Subcutaneous abdominal adipose tissue (tissue), 5 donors: ENCODE measurements at regions not wholly inside any gene's neighbourhood (a gene's known extent, or its start where the extent isn't known, plus 50 kb on each side); places are given as distances from the start of the nearest gene placed in this dataset.

ENCODE experiments used
- H3K27ac ChIP-seq: one replicate; pipeline ENCODE4 v1.7.0; 2013; ENCODE audit warnings: low read depth, mild to moderate bottlenecking, inconsistent platforms, low read length, moderate library complexity
- H3K27me3 ChIP-seq, 5 donors: one replicate each; pipeline ENCODE4 v1.7.0; 2013; ENCODE audit warnings: low read length in 5 of 5, inconsistent platforms in 1 of 5; ENCODE audit not compliant: control insufficient read depth in 5 of 5, insufficient read depth in 4 of 5
- H3K36me3 ChIP-seq, 5 donors: one replicate each; pipeline ENCODE4 v1.7.0; 2013; ENCODE audit warnings: low read length in 5 of 5; ENCODE audit not compliant: control insufficient read depth in 5 of 5, insufficient read depth in 5 of 5
- H3K4me1 ChIP-seq, 5 donors: one replicate each; pipeline ENCODE4 v1.7.0; 2013; ENCODE audit warnings: low read length in 5 of 5, mild to moderate bottlenecking in 3 of 5, moderate library complexity in 1 of 5; ENCODE audit not compliant: control insufficient read depth in 5 of 5, insufficient read depth in 5 of 5
- H3K4me3 ChIP-seq, 5 donors: one replicate each; pipeline ENCODE4 v1.7.0; 2013; ENCODE audit warnings: low read length in 5 of 5, low read depth in 1 of 5
- H3K9ac ChIP-seq, 5 donors: one replicate each; pipeline ENCODE4 v1.7.0; 2013; ENCODE audit warnings: low read length in 5 of 5, mild to moderate bottlenecking in 4 of 5, moderate library complexity in 3 of 5
- H3K9me3 ChIP-seq, 5 donors: one replicate each; pipeline ENCODE4 v1.7.0; 2013; ENCODE audit warnings: low read length in 5 of 5; ENCODE audit not compliant: control insufficient read depth in 5 of 5
- donor health status: healthy.
- donor health status: healthy.
- donor health status: healthy.
- donor health status: healthy.
- donor health status: healthy.

- Histone ChIP-seq H3K9ac (no peak overlapping the region), H3K4me3 (no peak overlapping the region), H3K27ac (no peak overlapping the region), H3K36me3 (no peaks in the 10 kb centered on the region), H3K9me3 (no peaks in the 10 kb centered on the region), H3K27me3 (peaks cover 4 to 25% (median 10%) of the 10 kb centered on the region in 5 donors), H3K4me1 (peaks cover 0 to 29% (median 27%) of the 10 kb centered on the region in 5 donors)
Measured at GRCh38 chr13:31050486-31051400, 111.0 kb downstream of the HSPH1 start.

- Histone ChIP-seq H3K4me1 (peaks cover 2 to 36% (median 29%) of the 10 kb centered on the region in 5 donors), H3K9ac (no peak overlapping the region), H3K36me3 (no peaks in the 10 kb centered on the region), H3K4me3 (no peak overlapping the region), H3K9me3 (no peaks in the 10 kb centered on the region), H3K27ac (no peak overlapping the region), H3K27me3 (peaks cover 0 to 19% (median 7%) of the 10 kb centered on the region in 5 donors)
Measured at GRCh38 chr13:31049833-31050232, 111.9 kb downstream of the HSPH1 start.

DNA sequence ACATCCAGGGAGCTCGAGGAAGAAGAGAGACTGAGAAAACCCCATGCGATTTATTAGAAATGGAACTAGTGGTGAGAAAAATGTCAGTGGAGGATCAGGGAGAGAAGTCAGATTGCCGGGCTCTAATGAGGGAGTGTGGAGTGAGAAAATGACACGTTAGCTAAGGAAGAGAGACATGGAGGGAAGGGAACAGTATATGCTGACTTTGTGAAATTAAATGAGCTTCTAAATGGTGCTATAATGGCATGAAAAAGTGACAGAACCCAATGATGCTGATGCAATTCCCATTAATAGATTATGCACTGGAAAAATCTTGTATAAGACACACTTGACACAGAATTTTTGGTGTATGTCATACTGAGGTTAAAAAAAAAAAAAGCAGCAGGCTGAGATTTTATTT is 112.6 kb downstream of the HSPH1 start:
- H3K9ac ChIP-seq, result no peak overlapping the region

DNA sequence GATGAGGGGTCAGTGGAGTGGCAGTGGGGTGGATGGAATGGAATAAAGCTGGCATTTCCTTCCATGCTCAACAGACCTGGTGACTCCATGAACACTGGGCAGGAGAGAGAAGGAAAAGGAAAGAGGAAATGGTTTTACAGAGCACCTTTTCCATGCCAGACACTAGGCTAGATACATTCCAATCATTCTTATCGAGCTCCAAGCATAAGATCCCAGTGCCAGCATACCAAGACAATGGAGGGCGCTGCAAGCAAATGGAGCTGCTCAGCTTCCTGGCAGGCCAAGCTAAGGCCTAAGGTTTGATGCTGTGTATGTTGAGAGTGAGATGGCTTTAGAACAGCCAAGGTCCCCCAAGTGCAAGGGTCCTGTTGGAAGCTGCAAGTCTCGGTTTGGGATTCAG is 113.2 kb downstream of the HSPH1 start:
- Histone ChIP-seq H3K36me3 (no peaks in the 10 kb centered on the region), H3K4me1 (peaks cover 2 to 43% (median 31%) of the 10 kb centered on the region in 5 donors), H3K27me3 (peaks cover 0 to 10% (median 0%) of the 10 kb centered on the region in 5 donors), H3K27ac (no peak overlapping the region), H3K4me3 (no peak overlapping the region), H3K9ac (no peak overlapping the region), H3K9me3 (no peaks in the 10 kb centered on the region)

More for the DNA sequence above, 112.6 kb downstream of the HSPH1 start:
- H3K27me3 ChIP-seq, result peaks cover 0 to 16% (median 4%) of the 10 kb centered on the region in 5 donors
- peaks cover 2 to 40% (median 31%) of the 10 kb centered on the region in 5 donors for H3K4me1 ChIP-seq
- no peak overlapping the region for H3K27ac ChIP-seq
- no peak overlapping the region for H3K4me3 ChIP-seq
- H3K36me3 ChIP-seq, result no peaks in the 10 kb centered on the region
- H3K9me3 ChIP-seq, result no peaks in the 10 kb centered on the region

DNA sequence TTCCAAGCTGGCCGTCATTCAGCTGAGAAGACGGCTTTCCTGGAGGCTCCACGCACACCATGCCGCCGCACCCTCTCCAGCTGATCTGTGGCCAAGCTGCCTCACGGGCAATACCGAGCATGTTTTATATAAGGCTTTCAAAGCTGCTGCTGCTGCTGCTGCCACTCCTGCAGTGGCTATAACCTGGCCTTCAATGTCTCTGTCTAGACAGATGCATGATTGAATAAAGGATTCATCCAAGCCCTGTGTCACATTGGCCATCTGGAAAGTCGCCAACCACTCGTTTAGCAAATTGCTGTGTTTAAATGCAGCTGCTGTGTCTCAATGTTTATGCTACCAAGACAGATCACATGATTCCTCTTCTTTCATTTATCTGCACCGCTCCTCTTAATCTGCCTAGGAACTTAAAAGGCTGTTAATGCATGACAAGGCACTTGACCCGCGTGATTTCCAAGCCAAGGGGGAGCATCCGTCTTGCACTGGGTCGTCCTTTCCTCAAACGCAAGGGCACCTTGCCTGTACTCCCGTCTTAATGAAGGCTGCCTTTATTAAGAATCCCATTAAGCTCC is 114.3 kb downstream of the TEX26 start:
- H3K36me3 ChIP-seq, result no peaks in the 10 kb centered on the region
- H3K9me3 ChIP-seq, result no peaks in the 10 kb centered on the region
- H3K27ac ChIP-seq, result no peak overlapping the region
- no peak overlapping the region for H3K4me3 ChIP-seq
- peaks cover 0 to 6% (median 0%) of the 10 kb centered on the region in 5 donors for H3K27me3 ChIP-seq
- peaks cover 2 to 43% (median 31%) of the 10 kb centered on the region in 5 donors for H3K4me1 ChIP-seq
- no peak overlapping the region for H3K9ac ChIP-seq

DNA sequence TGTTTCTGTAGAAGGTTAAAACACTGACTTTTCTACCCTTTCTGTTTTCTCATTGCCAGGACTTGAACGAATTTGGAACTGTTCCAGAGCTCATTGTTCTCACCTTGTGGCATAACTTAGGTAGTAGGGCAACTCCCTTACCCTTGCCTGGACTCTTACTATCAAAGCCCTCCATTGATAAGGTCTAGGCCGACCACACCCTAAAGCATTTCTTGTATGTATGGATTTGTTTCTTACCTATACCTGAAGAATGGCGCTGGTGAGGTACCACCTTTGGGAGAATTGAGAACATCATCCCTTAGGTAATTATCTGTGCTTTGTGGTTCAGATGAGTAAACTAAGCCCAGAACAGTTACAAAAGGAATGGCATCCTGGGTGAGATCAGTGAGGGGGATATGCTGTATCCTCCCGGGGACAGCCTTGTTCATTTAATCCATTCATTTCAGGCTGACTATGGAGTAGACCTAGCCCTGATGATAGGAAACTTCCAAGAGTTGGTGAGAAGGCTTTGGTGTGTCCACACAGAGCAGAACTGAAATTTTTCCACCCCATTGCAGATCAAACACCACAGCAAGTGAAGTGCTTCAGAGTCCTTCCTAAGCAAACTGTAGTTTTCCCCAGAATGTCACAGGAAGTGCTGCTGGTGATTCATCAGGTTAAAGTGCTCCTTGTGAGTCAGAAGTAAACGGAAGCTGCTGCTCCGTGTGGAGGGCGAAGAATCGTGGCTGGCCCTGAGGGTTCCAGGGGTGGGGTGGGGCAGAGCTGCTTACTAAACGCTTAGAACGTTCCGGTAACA is 113.0 kb downstream of the TEX26 start:
- H3K36me3 ChIP-seq, result no peaks in the 10 kb centered on the region
- H3K4me3 ChIP-seq, result no peak overlapping the region
- H3K4me1 ChIP-seq, result peaks cover 2 to 39% (median 27%) of the 10 kb centered on the region in 5 donors
- no peak overlapping the region for H3K27ac ChIP-seq
- H3K27me3 ChIP-seq, result peaks cover 0 to 6% (median 0%) of the 10 kb centered on the region in 5 donors
- H3K9me3 ChIP-seq, result no peaks in the 10 kb centered on the region
- peak overlapping the region in 1 of 5 donors; percentile 49 for H3K9ac ChIP-seq

- H3K9me3 ChIP-seq, result no peaks in the 10 kb centered on the region
Measured at GRCh38 chr13:31044364-31045285, 112.2 kb downstream of the TEX26 start.

DNA sequence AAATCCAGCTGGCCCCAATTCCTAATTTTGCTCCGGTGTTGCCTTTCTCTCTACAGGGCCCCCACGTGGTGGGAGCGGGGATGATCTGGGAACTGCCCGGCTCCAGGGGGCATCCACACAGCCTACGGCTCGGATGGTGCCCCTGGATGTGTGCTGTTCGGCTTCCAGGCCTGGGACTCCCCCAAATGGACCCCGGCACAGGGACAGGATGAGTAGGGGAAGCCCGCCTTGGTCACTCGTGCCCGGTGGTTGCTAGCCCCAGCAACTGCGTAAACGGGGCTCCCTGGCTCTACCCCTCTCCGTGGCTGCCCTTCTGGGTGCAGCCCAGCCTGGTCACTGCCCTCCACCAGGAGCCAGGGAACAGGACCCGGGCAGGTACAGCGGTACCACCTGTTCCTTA is 111.5 kb downstream of the TEX26 start:
- Histone ChIP-seq H3K9ac (no peak overlapping the region), H3K4me1 (peaks cover 2 to 29% (median 22%) of the 10 kb centered on the region in 5 donors), H3K9me3 (no peaks in the 10 kb centered on the region), H3K36me3 (no peaks in the 10 kb centered on the region), H3K27ac (no peak overlapping the region), H3K27me3 (peaks cover 0 to 6% (median 0%) of the 10 kb centered on the region in 5 donors), H3K4me3 (no peak overlapping the region)

More at GRCh38 chr13:31044364-31045285, 112.2 kb downstream of the TEX26 start:
- H3K4me1 ChIP-seq, result peaks cover 2 to 31% (median 27%) of the 10 kb centered on the region in 5 donors
- H3K4me3 ChIP-seq, result no peak overlapping the region
- no peaks in the 10 kb centered on the region for H3K36me3 ChIP-seq
- H3K27ac ChIP-seq, result no peak overlapping the region
- H3K27me3 ChIP-seq, result peaks cover 0 to 6% (median 0%) of the 10 kb centered on the region in 5 donors
- no peak overlapping the region for H3K9ac ChIP-seq
